Peyer's patch (tissue), 4 donors: ENCODE measurements at regions not wholly inside any gene's neighbourhood (a gene's known extent, or its start where the extent isn't known, plus 50 kb on each side); places are given as distances from the start of the nearest gene placed in this dataset.
A peak's percentile ranks its signal among the peaks of the same experiment; 100 is the strongest.
"Not testable (repeated sequence)": the region's sequence is repeated elsewhere in the genome, so short reads cannot be mapped to it uniquely, and the experiment has no call there.

Experiments used
- DNase-seq, 3 donors: peaks; one replicate each; pipeline ENCODE4 v3.0.0-alpha.2; 2017 to 2019
- H3K27ac ChIP-seq, 4 donors: fragments of 200-600 bp; sonication (generic); one replicate each; pipeline ENCODE4 v1.5.1; 2016 to 2019
- H3K27me3 ChIP-seq, 2 donors: fragments of 200-600 bp; sonication (generic); one replicate each; pipeline ENCODE4 v1.5.1; 2019
- H3K36me3 ChIP-seq, 3 donors: fragments of 200-600 bp; sonication (generic); one replicate each; pipeline ENCODE4 v1.5.1; 2016 to 2019
- H3K4me1 ChIP-seq, 4 donors: fragments of 200-600 bp; sonication (generic); one replicate each; pipeline ENCODE4 v1.5.1; 2016 to 2019
- H3K4me3 ChIP-seq, 4 donors: fragments of 200-600 bp; sonication (generic); 1 replicate in 3 of 4; 2 replicates in 1 of 4; pipeline ENCODE4 v1.5.1; 2016 to 2019; ENCODE audit warnings: mild to moderate bottlenecking in 1 of 4
- H3K9me3 ChIP-seq, 4 donors: fragments of 200-600 bp; sonication (generic); one replicate each; pipeline ENCODE4 v1.5.1; 2016 to 2019; ENCODE audit warnings: mild to moderate bottlenecking in 1 of 4
- POLR2A ChIP-seq, 2 donors: fragments of 450-650 bp; IDR thresholded peaks; one replicate each; pipeline ENCODE4 v1.5.1; 2017; ENCODE audit warnings: antibody characterized with exemption in 2 of 2, mild to moderate bottlenecking in 2 of 2, moderate library complexity in 2 of 2
- TF ChIP-seq, protein P1 (sequence below), 6 experiments: fragments of 450-650 bp in 4 of 6; fragments of 200-600 bp in 2 of 6; sonication (generic) in 1 of 6; IDR thresholded peaks; one replicate each; pipeline ENCODE4 v1.5.1; 2017 to 2019; ENCODE audit warnings: antibody characterized with exemption in 6 of 6, mild to moderate bottlenecking in 3 of 6, moderate library complexity in 1 of 6

DNA sequence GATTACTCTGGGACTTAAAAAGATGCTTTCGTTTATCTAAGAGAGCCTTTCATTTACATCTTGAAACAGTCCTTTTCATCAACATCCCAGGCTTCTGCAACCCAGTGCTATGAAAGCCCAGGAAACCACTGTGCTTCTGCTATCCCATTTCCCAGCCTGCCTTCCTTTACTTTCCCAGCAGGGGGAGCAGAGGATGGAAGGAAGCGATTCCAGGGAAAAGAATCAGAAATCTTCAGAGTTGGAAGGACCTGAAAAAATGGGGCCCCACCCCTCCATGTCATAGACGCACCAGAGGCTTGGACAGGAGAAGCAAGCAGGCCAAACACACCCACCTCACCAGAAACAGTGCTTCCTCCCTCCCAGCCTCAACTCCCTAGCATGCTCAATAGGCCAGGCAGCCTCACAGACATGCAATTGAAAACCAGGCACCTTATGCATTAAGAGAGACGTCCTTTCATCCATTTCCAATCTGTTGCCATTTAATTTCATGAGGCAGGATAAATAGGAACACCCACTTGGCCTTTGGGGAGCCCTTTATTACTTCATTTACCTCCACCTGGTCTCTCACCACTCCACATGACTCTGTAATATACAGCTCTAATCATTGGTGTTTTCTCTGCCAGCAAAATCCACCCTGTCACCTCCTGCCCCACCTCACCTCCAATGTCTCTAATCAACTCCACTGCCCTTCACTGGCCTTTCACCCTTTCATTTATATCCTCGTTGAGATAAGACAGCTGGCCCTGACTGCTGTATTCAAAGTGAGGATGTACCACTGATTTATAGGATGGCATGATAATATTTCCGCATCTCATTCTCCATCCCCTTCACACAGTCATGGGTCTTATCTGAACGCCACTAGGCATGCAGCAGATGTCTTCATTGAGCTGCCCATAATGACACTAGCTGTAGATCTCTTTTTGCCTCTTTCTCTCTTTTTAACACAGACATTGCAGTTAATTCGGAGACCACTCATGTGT, 583.9 kb downstream of the NTRK3 start:
- peak in 1 of 3 donors; percentile 47 for DNase-seq
- no peaks in the 10 kb centered on the region for H3K36me3 ChIP-seq
- no peak for TF ChIP-seq POLR2A (IDR thresholded peaks at IDR 0.05)
- TF ChIP-seq, protein P1, sequence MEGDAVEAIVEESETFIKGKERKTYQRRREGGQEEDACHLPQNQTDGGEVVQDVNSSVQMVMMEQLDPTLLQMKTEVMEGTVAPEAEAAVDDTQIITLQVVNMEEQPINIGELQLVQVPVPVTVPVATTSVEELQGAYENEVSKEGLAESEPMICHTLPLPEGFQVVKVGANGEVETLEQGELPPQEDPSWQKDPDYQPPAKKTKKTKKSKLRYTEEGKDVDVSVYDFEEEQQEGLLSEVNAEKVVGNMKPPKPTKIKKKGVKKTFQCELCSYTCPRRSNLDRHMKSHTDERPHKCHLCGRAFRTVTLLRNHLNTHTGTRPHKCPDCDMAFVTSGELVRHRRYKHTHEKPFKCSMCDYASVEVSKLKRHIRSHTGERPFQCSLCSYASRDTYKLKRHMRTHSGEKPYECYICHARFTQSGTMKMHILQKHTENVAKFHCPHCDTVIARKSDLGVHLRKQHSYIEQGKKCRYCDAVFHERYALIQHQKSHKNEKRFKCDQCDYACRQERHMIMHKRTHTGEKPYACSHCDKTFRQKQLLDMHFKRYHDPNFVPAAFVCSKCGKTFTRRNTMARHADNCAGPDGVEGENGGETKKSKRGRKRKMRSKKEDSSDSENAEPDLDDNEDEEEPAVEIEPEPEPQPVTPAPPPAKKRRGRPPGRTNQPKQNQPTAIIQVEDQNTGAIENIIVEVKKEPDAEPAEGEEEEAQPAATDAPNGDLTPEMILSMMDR (IDR thresholded peaks at IDR 0.05), result peak in 4 of 6 experiments; percentile 16 to 37 (median 31)
- H3K9me3 ChIP-seq, result no peaks in the 10 kb centered on the region
- H3K4me3 ChIP-seq, result no peak overlapping the region
- H3K4me1 ChIP-seq, result no peaks in the 10 kb centered on the region
- no peaks in the 10 kb centered on the region for H3K27me3 ChIP-seq
- H3K27ac ChIP-seq, result no peak overlapping the region

DNA sequence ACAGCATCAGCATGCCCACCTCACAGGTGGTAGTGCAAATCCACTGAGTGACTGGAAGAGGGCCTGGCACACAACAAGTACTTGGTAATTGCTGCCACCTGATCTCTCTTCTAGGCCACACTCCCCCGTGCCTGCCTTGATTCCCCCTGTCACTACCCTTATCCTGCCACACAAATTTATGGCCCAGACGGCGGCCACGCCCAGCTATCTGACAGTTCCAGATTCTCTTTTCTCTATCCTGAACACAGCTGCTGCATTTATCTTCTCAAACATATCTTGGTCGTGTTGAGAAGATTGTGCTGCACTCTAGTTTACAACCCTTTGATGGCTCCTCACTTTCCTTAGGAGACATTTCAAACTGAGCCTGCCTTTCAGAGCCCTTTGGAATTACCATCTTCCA, 585.2 kb downstream of the NTRK3 start:
- Histone ChIP-seq H3K9me3 (no peaks in the 10 kb centered on the region), H3K4me1 (no peaks in the 10 kb centered on the region), H3K27ac (no peak overlapping the region), H3K36me3 (no peaks in the 10 kb centered on the region), H3K4me3 (no peak overlapping the region), H3K27me3 (no peaks in the 10 kb centered on the region)
- no peak for DNase-seq
- TF ChIP-seq, protein P1 (IDR thresholded peaks at IDR 0.05), result no peak
- no peak for TF ChIP-seq POLR2A (IDR thresholded peaks at IDR 0.05)

DNA sequence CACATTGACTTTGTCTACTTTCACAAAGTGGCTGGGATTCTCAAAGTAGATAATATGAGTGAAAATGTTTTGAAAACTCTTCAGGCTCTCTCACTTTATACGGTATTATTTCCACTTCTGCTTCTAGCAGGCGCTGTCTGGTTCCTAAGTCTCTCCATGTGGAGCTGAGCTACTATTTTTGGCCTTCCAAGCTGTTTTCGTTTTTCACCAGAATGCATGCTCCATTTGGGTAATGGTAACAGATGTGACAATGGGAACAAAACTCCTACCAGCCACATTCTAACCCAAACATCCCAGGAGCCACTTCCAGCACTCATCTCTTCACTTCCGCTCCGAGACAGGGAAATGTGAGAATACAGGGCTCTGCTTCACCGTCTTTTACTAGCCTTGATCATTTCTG, 586.7 kb downstream of the NTRK3 start:
- Histone ChIP-seq H3K36me3 (no peaks in the 10 kb centered on the region), H3K4me3 (no peak overlapping the region), H3K9me3 (no peaks in the 10 kb centered on the region), H3K4me1 (no peaks in the 10 kb centered on the region), H3K27me3 (no peaks in the 10 kb centered on the region), H3K27ac (no peak overlapping the region)
- no peak for DNase-seq
- TF ChIP-seq, protein P1 (IDR thresholded peaks at IDR 0.05), result no peak
- TF ChIP-seq POLR2A (IDR thresholded peaks at IDR 0.05), result no peak

DNA sequence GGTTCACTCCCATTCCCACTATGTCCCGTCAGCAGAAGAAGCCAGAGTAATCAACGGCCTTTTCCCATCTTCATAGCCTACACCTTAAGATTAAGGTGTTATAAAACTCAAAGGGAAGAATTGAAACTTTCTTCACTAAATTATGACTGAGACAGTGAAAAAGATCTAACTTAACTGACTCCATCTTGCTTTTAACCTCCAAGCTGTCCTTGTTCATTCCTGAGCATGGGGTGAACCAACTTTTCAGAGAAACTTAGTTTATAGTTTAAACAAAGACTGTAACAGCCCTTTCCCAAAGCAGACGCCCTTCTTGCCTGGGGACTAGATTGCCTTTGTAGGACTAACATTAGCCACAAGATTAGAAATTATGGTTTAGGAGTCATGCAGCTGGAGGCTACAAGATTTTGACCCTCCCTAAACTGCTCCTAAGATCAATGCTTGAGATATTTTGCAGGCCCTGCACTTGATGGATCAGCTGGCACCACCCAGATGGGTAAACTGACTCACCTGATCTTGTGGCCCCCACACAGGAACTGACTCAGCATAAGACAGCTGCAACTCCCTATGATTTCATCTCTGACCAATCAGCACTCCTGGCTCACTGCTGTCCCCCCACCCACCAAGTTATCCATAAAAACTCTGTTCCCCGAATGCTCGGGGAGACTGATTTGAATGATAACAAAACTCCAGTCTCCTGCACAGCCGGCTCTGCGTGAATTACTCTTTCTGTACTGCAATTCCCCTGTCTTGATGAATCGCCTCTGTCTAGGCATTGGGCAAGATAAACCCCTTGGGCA, 587.6 kb downstream of the NTRK3 start:
- H3K27me3 ChIP-seq, H3K4me1 ChIP-seq, H3K27ac ChIP-seq, H3K4me3 ChIP-seq, DNase-seq, H3K9me3 ChIP-seq, H3K36me3 ChIP-seq: not testable (repeated sequence)

DNA sequence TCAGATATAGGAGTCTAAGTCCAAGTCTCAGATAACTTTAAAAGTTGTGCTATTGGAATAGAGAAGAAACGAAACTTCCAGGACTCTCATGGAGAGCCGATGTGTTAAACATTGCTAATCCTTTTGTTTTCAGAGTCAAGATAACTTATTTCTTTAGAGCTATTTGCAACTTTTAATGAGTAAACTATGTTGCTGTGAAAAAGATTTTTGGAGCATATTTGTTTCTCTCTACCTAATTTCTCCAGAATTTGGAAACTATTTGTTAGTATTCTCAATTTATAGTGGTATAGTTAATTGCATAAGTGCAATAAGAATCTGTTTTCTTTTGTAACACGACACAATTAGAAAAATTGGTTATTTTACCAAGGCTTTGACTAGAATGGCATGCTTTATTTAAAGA, 588.9 kb downstream of the NTRK3 start:
- no peak overlapping the region for H3K4me3 ChIP-seq
- DNase-seq, result no peak
- no peaks in the 10 kb centered on the region for H3K27me3 ChIP-seq
- H3K4me1 ChIP-seq, result no peaks in the 10 kb centered on the region
- H3K27ac ChIP-seq, result no peak overlapping the region
- no peaks in the 10 kb centered on the region for H3K9me3 ChIP-seq
- no peaks in the 10 kb centered on the region for H3K36me3 ChIP-seq
- TF ChIP-seq POLR2A (IDR thresholded peaks at IDR 0.05), result no peak
- TF ChIP-seq, protein P1 (IDR thresholded peaks at IDR 0.05), result no peak

DNA sequence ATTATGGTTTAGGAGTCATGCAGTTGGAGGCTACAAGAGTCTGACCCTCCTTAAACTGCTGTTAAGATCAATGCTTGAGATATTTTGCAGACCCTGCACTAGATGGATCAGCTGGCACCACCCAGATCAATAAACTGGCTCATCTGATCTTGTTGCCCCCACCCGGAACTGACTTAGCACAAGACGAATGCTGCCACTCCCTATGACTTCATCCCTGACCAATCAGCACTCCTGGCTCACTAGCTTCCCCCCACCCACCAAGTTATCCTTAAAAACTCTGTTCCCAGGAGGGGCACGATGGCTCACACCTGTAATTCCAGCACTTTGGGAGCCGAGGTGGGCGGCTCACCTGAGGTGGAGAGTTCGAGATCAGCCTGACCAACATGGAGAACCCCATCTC, 594.0 kb downstream of the NTRK3 start:
- no peaks in the 10 kb centered on the region for H3K9me3 ChIP-seq
- no peak overlapping the region for H3K27ac ChIP-seq
- no peaks in the 10 kb centered on the region for H3K4me1 ChIP-seq
- no peak overlapping the region for H3K4me3 ChIP-seq
- TF ChIP-seq POLR2A (IDR thresholded peaks at IDR 0.05), result no peak
- TF ChIP-seq, protein P1 (IDR thresholded peaks at IDR 0.05), result no peak
- no peak for DNase-seq
- H3K27me3 ChIP-seq, result no peaks in the 10 kb centered on the region
- no peaks in the 10 kb centered on the region for H3K36me3 ChIP-seq
